Peyer's patch (tissue), 4 donors: ENCODE measurements at regions not wholly inside any gene's neighbourhood (a gene's known extent, or its start where the extent isn't known, plus 50 kb on each side); places are given as distances from the start of the nearest gene placed in this dataset.

Experiments
- DNase-seq, 3 donors: peaks; one replicate each; pipeline ENCODE4 v3.0.0-alpha.2; 2017 to 2019
- H3K27ac ChIP-seq, 4 donors: fragments of 200-600 bp; sonication (generic); one replicate each; pipeline ENCODE4 v1.5.1; 2016 to 2019
- H3K27me3 ChIP-seq, 2 donors: fragments of 200-600 bp; sonication (generic); one replicate each; pipeline ENCODE4 v1.5.1; 2019
- H3K36me3 ChIP-seq, 3 donors: fragments of 200-600 bp; sonication (generic); one replicate each; pipeline ENCODE4 v1.5.1; 2016 to 2019
- H3K4me1 ChIP-seq, 4 donors: fragments of 200-600 bp; sonication (generic); one replicate each; pipeline ENCODE4 v1.5.1; 2016 to 2019
- H3K4me3 ChIP-seq, 4 donors: fragments of 200-600 bp; sonication (generic); 1 replicate in 3 of 4; 2 replicates in 1 of 4; pipeline ENCODE4 v1.5.1; 2016 to 2019; ENCODE audit warnings: mild to moderate bottlenecking in 1 of 4
- H3K9me3 ChIP-seq, 4 donors: fragments of 200-600 bp; sonication (generic); one replicate each; pipeline ENCODE4 v1.5.1; 2016 to 2019; ENCODE audit warnings: mild to moderate bottlenecking in 1 of 4
- CTCF ChIP-seq, 6 experiments: fragments of 450-650 bp in 4 of 6; fragments of 200-600 bp in 2 of 6; sonication (generic) in 1 of 6; IDR thresholded peaks; one replicate each; pipeline ENCODE4 v1.5.1; 2017 to 2019; ENCODE audit warnings: antibody characterized with exemption in 6 of 6, mild to moderate bottlenecking in 3 of 6, moderate library complexity in 1 of 6
- POLR2A ChIP-seq, 2 donors: fragments of 450-650 bp; IDR thresholded peaks; one replicate each; pipeline ENCODE4 v1.5.1; 2017; ENCODE audit warnings: antibody characterized with exemption in 2 of 2, mild to moderate bottlenecking in 2 of 2, moderate library complexity in 2 of 2

DNA sequence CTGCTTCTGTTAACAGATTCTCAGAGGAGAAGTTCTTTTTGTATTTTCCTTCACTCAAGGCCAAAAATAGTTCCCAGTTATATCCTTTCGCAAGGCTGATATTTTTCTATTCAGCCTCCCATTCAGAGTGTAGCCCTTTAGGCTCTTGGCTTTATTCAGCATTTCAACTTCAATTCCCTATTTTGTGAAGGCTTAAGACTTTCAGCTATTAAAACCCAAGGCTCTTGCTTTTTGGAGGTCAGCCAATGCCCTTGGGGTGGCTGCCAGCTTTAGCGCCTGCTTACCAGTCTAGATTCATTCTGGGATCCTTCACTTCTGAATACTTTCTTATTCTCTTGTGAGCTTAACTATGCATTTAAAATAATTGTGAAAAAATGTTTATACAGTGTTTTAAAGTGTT, 57.3 kb upstream of the ADGRA3 start:
- no peak for TF ChIP-seq POLR2A (IDR thresholded peaks at IDR 0.05)
- no peak for TF ChIP-seq CTCF (IDR thresholded peaks at IDR 0.05)
- H3K4me1 ChIP-seq = peaks cover 0 to 14% (median 0%) of the 10 kb centered on the region in 4 donors
- no peaks in the 10 kb centered on the region for H3K27me3 ChIP-seq
- no peak overlapping the region for H3K4me3 ChIP-seq
- H3K36me3 ChIP-seq = no peaks in the 10 kb centered on the region
- H3K9me3 ChIP-seq = peaks cover 0 to 7% (median 0%) of the 10 kb centered on the region in 4 donors
- H3K27ac ChIP-seq = no peak overlapping the region
- peak in 1 of 3 donors; percentile 53 for DNase-seq

DNA sequence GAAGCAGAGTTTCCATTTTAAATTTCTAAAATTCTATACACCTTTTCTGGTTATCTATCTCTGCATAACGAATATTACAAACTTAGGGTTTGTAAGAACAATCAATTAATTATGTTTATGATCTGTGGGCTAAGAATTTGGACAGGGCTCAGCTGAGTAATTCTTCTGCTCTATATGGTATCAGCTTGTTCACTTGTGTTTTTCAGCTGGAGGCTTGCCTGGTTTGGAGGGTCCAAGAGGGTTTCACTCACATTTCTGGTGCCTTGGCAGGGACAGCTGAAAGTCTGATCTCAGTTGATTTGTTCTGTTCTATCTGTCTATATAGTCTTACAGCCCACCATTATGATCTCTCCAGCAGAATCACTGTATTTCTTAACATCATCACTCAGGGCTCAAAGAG, 57.8 kb upstream of the ADGRA3 start:
- H3K36me3 ChIP-seq = no peaks in the 10 kb centered on the region
- no peak for DNase-seq
- H3K9me3 ChIP-seq = peaks cover 0 to 7% (median 0%) of the 10 kb centered on the region in 4 donors
- peaks cover 0 to 14% (median 0%) of the 10 kb centered on the region in 4 donors for H3K4me1 ChIP-seq
- TF ChIP-seq CTCF (IDR thresholded peaks at IDR 0.05) = no peak
- TF ChIP-seq POLR2A (IDR thresholded peaks at IDR 0.05) = no peak
- H3K27ac ChIP-seq = no peak overlapping the region
- no peaks in the 10 kb centered on the region for H3K27me3 ChIP-seq
- no peak overlapping the region for H3K4me3 ChIP-seq

- no peak for DNase-seq
- Histone ChIP-seq H3K27me3 (no peaks in the 10 kb centered on the region), H3K27ac (peak overlapping the region in 1 of 4 donors; percentile 0), H3K4me3 (no peak overlapping the region), H3K9me3 (peaks cover 0 to 7% (median 0%) of the 10 kb centered on the region in 4 donors), H3K36me3 (no peaks in the 10 kb centered on the region), H3K4me1 (peaks cover 0 to 14% (median 0%) of the 10 kb centered on the region in 4 donors)
- TF ChIP-seq POLR2A (IDR thresholded peaks at IDR 0.05) = no peak
- no peak for TF ChIP-seq CTCF (IDR thresholded peaks at IDR 0.05)
Measured at GRCh38 chr4:22574424-22574823, 58.6 kb upstream of the ADGRA3 start.

- Histone ChIP-seq H3K27me3 (no peaks in the 10 kb centered on the region), H3K36me3 (no peaks in the 10 kb centered on the region), H3K4me1 (peaks cover 0 to 14% (median 0%) of the 10 kb centered on the region in 4 donors), H3K27ac (peak overlapping the region in 1 of 4 donors; percentile 0), H3K9me3 (peaks cover 0 to 6% (median 0%) of the 10 kb centered on the region in 4 donors), H3K4me3 (no peak overlapping the region)
- DNase-seq = no peak
- TF ChIP-seq CTCF (IDR thresholded peaks at IDR 0.05) = no peak
- no peak for TF ChIP-seq POLR2A (IDR thresholded peaks at IDR 0.05)
Measured at GRCh38 chr4:22574880-22575279, 59.0 kb upstream of the ADGRA3 start.

DNA sequence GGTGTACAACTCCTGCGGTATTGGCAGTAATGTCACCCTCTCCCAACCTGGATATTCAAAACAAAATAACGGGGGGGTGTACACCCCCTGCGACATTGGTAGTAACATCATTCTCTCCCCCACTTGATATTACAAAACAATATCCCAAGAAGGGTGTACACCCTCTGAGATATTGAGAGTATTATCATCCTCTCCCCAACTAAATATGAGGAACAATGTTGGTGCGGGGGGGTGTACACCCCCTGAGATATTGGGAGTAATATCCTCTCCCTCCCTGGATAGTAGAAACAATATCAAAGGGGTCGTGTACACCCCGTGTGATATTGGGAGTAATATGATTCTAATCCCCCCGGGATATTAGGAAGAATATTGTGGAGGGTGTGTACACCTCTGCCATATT, 71.4 kb upstream of the ADGRA3 start:
- Histone ChIP-seq H3K36me3 (no peaks in the 10 kb centered on the region), H3K9me3 (no peaks in the 10 kb centered on the region), H3K4me3 (no peak overlapping the region), H3K27ac (no peak overlapping the region), H3K27me3 (no peaks in the 10 kb centered on the region), H3K4me1 (no peaks in the 10 kb centered on the region)
- no peak for DNase-seq
- TF ChIP-seq CTCF (IDR thresholded peaks at IDR 0.05) (no peak), POLR2A (IDR thresholded peaks at IDR 0.05) (no peak)

GRCh38 chr4:22593933-22594332, 78.1 kb upstream of the ADGRA3 start:
- H3K4me1 ChIP-seq = no peaks in the 10 kb centered on the region
- no peak overlapping the region for H3K27ac ChIP-seq
- H3K4me3 ChIP-seq = no peak overlapping the region
- H3K36me3 ChIP-seq = no peaks in the 10 kb centered on the region
- H3K9me3 ChIP-seq = no peaks in the 10 kb centered on the region
- no peak for TF ChIP-seq POLR2A (IDR thresholded peaks at IDR 0.05)
- TF ChIP-seq CTCF (IDR thresholded peaks at IDR 0.05) = no peak
- H3K27me3 ChIP-seq = no peaks in the 10 kb centered on the region
- DNase-seq = no peak
